ENCODE measurements at regions not wholly inside any gene's neighbourhood (a gene's known extent, or its start where the extent isn't known, plus 50 kb on each side); places are given as distances from the start of the nearest gene placed in this dataset.

GRCh38 chr18:39799006-39799405, 2156.0 kb upstream of the PIK3C3 start:
- no peak overlapping the region for H3K4me3 ChIP-seq
- intact Hi-C loops (cut with DNase I): no loop called here
- TF ChIP-seq POLR2A (IDR thresholded peaks at IDR 0.05) (no peak), CTCF (IDR thresholded peaks at IDR 0.05) (no peak), EP300 (IDR thresholded peaks at IDR 0.05) (no peak)

GRCh38 chr18:39796393-39796792, 2158.6 kb upstream of the PIK3C3 start:
- Histone ChIP-seq H3K4me3 (no peak overlapping the region), H3K4me1 (ENCODE audit: insufficient read depth) (no peaks in the 10 kb centered on the region), H3K9me3 (peaks cover 0 to 3% of the 10 kb centered on the region in 2 donors), H3K27me3 (no peaks in the 10 kb centered on the region), H3K36me3 (no peaks in the 10 kb centered on the region), H3K27ac (no peak overlapping the region)
- 90 to 96% (median 90%) methylated on average over 3 of the region's 3 CpGs for WGBS, 3 donors
- DNase-seq: no peak
- no peak for TF ChIP-seq CTCF (IDR thresholded peaks at IDR 0.05)
- no peak for TF ChIP-seq EP300 (IDR thresholded peaks at IDR 0.05)
- no peak for TF ChIP-seq POLR2A (IDR thresholded peaks at IDR 0.05)
- intact Hi-C loops (cut with DNase I): no loop called here

More at GRCh38 chr18:39799006-39799405, 2156.0 kb upstream of the PIK3C3 start:
- H3K27me3 ChIP-seq: no peaks in the 10 kb centered on the region
- no peak for DNase-seq
- H3K36me3 ChIP-seq: no peaks in the 10 kb centered on the region
- H3K27ac ChIP-seq: no peak overlapping the region
- 21 to 25% (median 21%) methylated on average over 9 of the region's 9 CpGs for WGBS, 3 donors
- peaks cover 0 to 3% of the 10 kb centered on the region in 2 donors for H3K9me3 ChIP-seq
- H3K4me1 ChIP-seq (ENCODE audit: insufficient read depth): no peaks in the 10 kb centered on the region

GRCh38 chr18:39795350-39795749, 2159.7 kb upstream of the PIK3C3 start:
- H3K27me3 ChIP-seq: no peaks in the 10 kb centered on the region
- H3K4me3 ChIP-seq: no peak overlapping the region
- TF ChIP-seq EP300 (IDR thresholded peaks at IDR 0.05) (no peak), CTCF (IDR thresholded peaks at IDR 0.05) (no peak), POLR2A (IDR thresholded peaks at IDR 0.05) (no peak)
- no peak overlapping the region for H3K27ac ChIP-seq
- intact Hi-C loops (cut with DNase I): no loop called here
- H3K9me3 ChIP-seq: peaks cover 0 to 3% of the 10 kb centered on the region in 2 donors
- 65 to 71% (median 70%) methylated on average over 1 of the region's 1 CpG for WGBS, 3 donors
- no peak for DNase-seq
- no peaks in the 10 kb centered on the region for H3K4me1 ChIP-seq (ENCODE audit: insufficient read depth)
- no peaks in the 10 kb centered on the region for H3K36me3 ChIP-seq

GRCh38 chr18:39793609-39794008, 2161.4 kb upstream of the PIK3C3 start:
- no peak overlapping the region for H3K4me3 ChIP-seq
- no peaks in the 10 kb centered on the region for H3K36me3 ChIP-seq
- H3K9me3 ChIP-seq: no peaks in the 10 kb centered on the region
- TF ChIP-seq CTCF (IDR thresholded peaks at IDR 0.05) (no peak), EP300 (IDR thresholded peaks at IDR 0.05) (no peak), POLR2A (IDR thresholded peaks at IDR 0.05) (no peak)
- WGBS, 3 donors: 87 to 95% (median 92%) methylated on average over 5 of the region's 5 CpGs
- intact Hi-C loops (cut with DNase I): no loop called here
- H3K27me3 ChIP-seq: no peaks in the 10 kb centered on the region
- no peak overlapping the region for H3K27ac ChIP-seq
- H3K4me1 ChIP-seq (ENCODE audit: insufficient read depth): no peaks in the 10 kb centered on the region
- no peak for DNase-seq

Data from ovary (tissue), 7 donors.